Heart left ventricle (tissue), 13 donors: ENCODE measurements at regions not wholly inside any gene's neighbourhood (a gene's known extent, or its start where the extent isn't known, plus 50 kb on each side); places are given as distances from the start of the nearest gene placed in this dataset.

Source experiments
- CTCF ChIP-seq, 12 donors: fragments of 200-600 bp; sonication (generic) in 4 of 12; IDR thresholded peaks; one replicate each; pipeline versions ENCODE4 v1.5.0 to v1.8.0; 2018 to 2022; ENCODE audit warnings: antibody characterized with exemption in 12 of 12, mild to moderate bottlenecking in 5 of 12
- POLR2A ChIP-seq, 2 donors: fragments of 450-650 bp; IDR thresholded peaks; one replicate each; pipeline ENCODE4 v1.6.1; 2017; ENCODE audit warnings: antibody characterized with exemption in 2 of 2, mild to moderate bottlenecking in 2 of 2, moderate library complexity in 2 of 2
- donor health status: ischemic (EF 13 %, LVEDD 7.1; RV severe dilation, severe dysfunction).
- donor health status: DM: no; HTN: yes; CAD: no.
- donor health status: DM: no; HTN: no; CAD: no.
- donor health status: ischemic (EF 25% LVEDD 6.9; RV normal size, moderate dysfunction).
- donor health status: ischemic (EF 25% LVEDD 5.7; RV mildly dilated, moderate dysfunction).
- donor health status: ischemic (EF 35%, LVEDD 5.7; RV mildly dilated, moderate dysfunction).
- donor health status: nonischemic (EF 11% LVEDD 7.7; RV severe dilation, severe dysfunction).
- donor health status: DM: yes; HTN: yes; CAD: no.
- donor health status: PGD.
- donor health status: ischemic (EF 29% LVEDD 5.4; RV normal size, mild dysfunction).
- donor health status: nonischemic (EF 23%, LVEDD 6.1; RV moderate dilation, normal function).

DNA sequence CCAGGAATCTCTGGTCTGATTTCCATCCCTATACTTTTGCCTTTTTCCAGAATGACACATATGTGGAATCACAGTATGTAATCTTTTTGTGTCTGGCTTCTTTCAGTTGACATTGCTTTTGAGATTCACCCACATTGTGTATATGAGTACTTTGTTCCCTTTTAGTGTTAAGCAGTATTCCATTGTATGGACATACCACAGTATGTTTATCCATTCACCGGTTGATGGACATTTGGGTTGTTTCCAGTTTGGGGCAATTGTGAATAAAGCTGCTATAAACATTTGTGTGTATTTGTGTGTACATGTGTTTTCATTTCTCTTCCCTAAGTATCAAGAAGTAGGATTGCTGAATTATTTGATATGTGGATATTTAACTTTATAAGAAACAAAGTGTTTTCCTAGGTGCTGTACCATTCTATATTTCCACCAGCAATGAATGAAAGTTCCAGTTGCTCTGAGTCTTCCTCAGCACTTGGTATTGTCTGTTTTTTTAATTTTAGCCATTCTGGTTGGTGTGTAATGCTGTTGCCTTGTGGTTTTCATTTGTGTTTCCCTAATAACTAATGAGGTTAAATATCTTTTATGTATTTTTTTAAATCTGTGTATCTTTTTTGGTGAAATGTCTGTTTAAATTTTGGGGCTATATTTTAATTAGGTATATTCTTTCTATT is 203.5 kb upstream of the HAAO start:
- TF ChIP-seq CTCF (IDR thresholded peaks at IDR 0.05) (no peak), POLR2A (IDR thresholded peaks at IDR 0.05) (no peak)
